HCT116 (cell line): ENCODE measurements at regions not wholly inside any gene's neighbourhood (a gene's known extent, or its start where the extent isn't known, plus 50 kb on each side); places are given as distances from the start of the nearest gene placed in this dataset.

Source experiments
- ATAC-seq: fragments of 200-7000 bp; cut with Tn5 transposase; 2 replicates; pipeline ENCODE4 v1.9.1; 2020; ENCODE audit warnings: mild to moderate bottlenecking, moderate library complexity
- BruUV-seq: library from RNA; stranded (reverse); fragments of 400-500 nt; replicated peaks from 2 replicates; lab custom pipeline; 2021; lab: Mats Ljungman, UMichigan
- CTCF ChIA-PET: fragments of 300-600 bp; sonication (Branson Sonifier 250); formaldehyde crosslinking; loops from one replicate; lab custom pipeline; 2021; ENCODE audit warnings: antibody characterized with exemption; lab: Charles Lee
- POLR2A ChIA-PET: fragments of 300-600, 350-600 bp; sonication (Branson Sonifier 250); formaldehyde crosslinking; loops from one replicate; lab custom pipeline; 2021; ENCODE audit warnings: antibody characterized with exemption; lab: Charles Lee
- RAD21 ChIA-PET, 2 experiments: fragments of 300-600 bp; sonication (Branson Sonifier 250); formaldehyde crosslinking; loops; one replicate each; lab custom pipeline; 2023; ENCODE audit warnings: low total read pairs in 2 of 2; ENCODE audit not compliant: uncharacterized antibody in 2 of 2, unreplicated experiment in 2 of 2, low non-redundant PET in 1 of 2; lab: Charles Lee
- DNase-seq: peaks from one replicate; pipeline ENCODE4 v3.0.0-alpha.2; 2010; ENCODE audit warnings: low read depth, low spot score
- H2AFZ ChIP-seq: fragments of 200-600 bp; shearing (Covaris generic), sonication (generic); 2 replicates; pipeline ENCODE4 v1.6.1; 2017; ENCODE audit warnings: low read depth, mixed run types, mixed read lengths, antibody characterized with exemption, low read length; ENCODE audit not compliant: poor library complexity, severe bottlenecking
- H3K27ac ChIP-seq: 2 replicates; pipeline ENCODE4 v1.5.1; 2012; ENCODE audit warnings: low read depth, low read length
- H3K27me3 ChIP-seq: fragments of 200-600 bp; sonication (generic); 2 replicates; pipeline ENCODE4 v1.6.1; 2016; ENCODE audit warnings: mixed run types, low read length, mixed read lengths; ENCODE audit not compliant: insufficient read depth
- H3K36me3 ChIP-seq, 2 experiments: fragments of 200-500 bp in 1 of 2; fragments of 200-600 bp in 1 of 2; sonication (Bioruptor generic) in 1 of 2; sonication (generic) in 1 of 2; 2 replicates each; pipeline versions ENCODE4 v1.5.1 to v1.6.1; 2014 to 2016; ENCODE audit warnings: low read length in 2 of 2, inconsistent platforms in 1 of 2, mixed read lengths in 1 of 2, mixed run types in 1 of 2; ENCODE audit not compliant: insufficient read depth in 2 of 2, control insufficient read depth in 1 of 2
- H3K4me1 ChIP-seq, 2 experiments: fragments of 200-600 bp in 1 of 2; sonication (generic) in 1 of 2; 2 replicates each; pipeline versions ENCODE4 v1.5.1 to v1.6.1; 2012 to 2017; ENCODE audit warnings: low read length in 2 of 2, inconsistent platforms in 1 of 2, mild to moderate bottlenecking in 1 of 2, mixed read lengths in 1 of 2, mixed run types in 1 of 2, moderate library complexity in 1 of 2; ENCODE audit not compliant: insufficient read depth in 2 of 2, control insufficient read depth in 1 of 2
- H3K4me2 ChIP-seq: fragments of 200-600 bp; sonication (generic); 2 replicates; pipeline ENCODE4 v1.6.1; 2017; ENCODE audit warnings: mixed run types, low read length, mixed read lengths
- H3K4me3 ChIP-seq, 2 experiments: fragments of 200-600 bp in 1 of 2; sonication (generic) in 1 of 2; replicated peaks in 1 of 2; 2 replicates each; pipeline ENCODE4 v1.5.1; 2011 to 2016; ENCODE audit warnings: low read length in 2 of 2, control low read depth in 1 of 2, low read depth in 1 of 2, mild to moderate bottlenecking in 1 of 2, mixed read lengths in 1 of 2, mixed run types in 1 of 2
- H3K79me2 ChIP-seq: fragments of 200-600 bp; sonication (generic); 2 replicates; pipeline ENCODE4 v1.6.1; 2017; ENCODE audit warnings: mild to moderate bottlenecking, mixed run types, low read length, moderate library complexity, mixed read lengths; ENCODE audit not compliant: insufficient read depth
- H3K9ac ChIP-seq: fragments of 200-600 bp; sonication (generic); 2 replicates; pipeline ENCODE4 v1.6.1; 2016; ENCODE audit warnings: low read length, mixed read lengths
- H3K9me2 ChIP-seq: fragments of 200-600 bp; sonication (generic), shearing (Covaris generic); 2 replicates; pipeline ENCODE4 v1.6.1; 2017; ENCODE audit warnings: mixed run types, mild to moderate bottlenecking, moderate library complexity; ENCODE audit not compliant: insufficient read depth
- H3K9me3 ChIP-seq, 2 experiments: fragments of 200-500 bp in 1 of 2; fragments of 200-600 bp in 1 of 2; sonication (Bioruptor generic) in 1 of 2; sonication (generic) in 1 of 2; 2 replicates each; pipeline ENCODE4 v1.6.1; 2014 to 2017; ENCODE audit warnings: low read length in 2 of 2, mixed read lengths in 2 of 2, inconsistent platforms in 1 of 2, low read depth in 1 of 2, mild to moderate bottlenecking in 1 of 2, mixed run types in 1 of 2, moderate library complexity in 1 of 2; ENCODE audit not compliant: control insufficient read depth in 1 of 2, insufficient read depth in 1 of 2
- H4K20me1 ChIP-seq: fragments of 200-600 bp; sonication (generic), shearing (Covaris generic); 2 replicates; pipeline ENCODE4 v1.6.1; 2017; ENCODE audit warnings: mixed run types, mild to moderate bottlenecking, moderate library complexity; ENCODE audit not compliant: insufficient read depth
- CTCF ChIP-seq, 3 experiments: fragments of 200-600 bp in 1 of 3; sonication (generic) in 1 of 3; IDR thresholded peaks in 2 of 3; conservative IDR thresholded peaks in 1 of 3; 2 replicates each; pipeline ENCODE4 v1.5.1; 2012 to 2017; ENCODE audit warnings: low read depth in 2 of 3, low read length in 2 of 3, antibody characterized with exemption in 1 of 3, borderline replicate concordance in 1 of 3, control low read depth in 1 of 3, mild to moderate bottlenecking in 1 of 3, mixed read lengths in 1 of 3, mixed run types in 1 of 3, moderate library complexity in 1 of 3; ENCODE audit not compliant: insufficient read depth in 1 of 3
- POLR2A ChIP-seq: IDR thresholded peaks from 2 replicates; pipeline ENCODE4 v1.7.0; 2011; ENCODE audit warnings: borderline replicate concordance; ENCODE audit not compliant: insufficient read depth, insufficient read length; ENCODE audit errors: extremely low read depth
- ZFX ChIP-seq: fragments of 450-650 bp; IDR thresholded peaks from 2 replicates; pipeline ENCODE4 v1.6.1; 2017
- intact Hi-C: fragments of 100-400 bp; cut with micrococcal nuclease; formaldehyde crosslinking; loops from 2 replicates; pipeline ENCODE4 v1.10.0; 2022

- TF ChIP-seq CTCF (IDR thresholded peaks at IDR 0.05 in 2 of 3, conservative IDR thresholded peaks at IDR 0.05 in 1 of 3; ENCODE audit: borderline replicate concordance in 1 of 3, insufficient read depth in 1 of 3, low read depth in 2 of 3, low read length in 2 of 3), result no peak
Measured at GRCh38 chr5:164038128-164038783, 532.8 kb downstream of the MAT2B start (continued).

- ChIA-PET POLR2A (no interaction called here), CTCF (no interaction called here), RAD21 (no interaction called here)
- intact Hi-C loops, result no loop called here
- Histone ChIP-seq H3K79me2 (no peaks in the 10 kb centered on the region), H3K4me3 (no peak overlapping the region), H3K27ac (no peak overlapping the region), H3K9ac (no peak overlapping the region), H3K4me1 (no peaks in the 10 kb centered on the region), H3K9me2 (no peaks in the 10 kb centered on the region), H4K20me1 (no peaks in the 10 kb centered on the region; the same call in 1 of the 2 replicates), H3K9me3 (peaks cover 3 to 20% of the 10 kb centered on the region in 2 experiments; a peak in 3 of 4 replicates), H3K36me3 (no peaks in the 10 kb centered on the region), H3K4me2 (no peak overlapping the region), H3K27me3 (no peaks in the 10 kb centered on the region), H2AFZ (no peak overlapping the region)
- ATAC-seq (no peak), DNase-seq (no peak)
- TF ChIP-seq CTCF (IDR thresholded peaks at IDR 0.05 in 2 of 3, conservative IDR thresholded peaks at IDR 0.05 in 1 of 3; ENCODE audit: borderline replicate concordance in 1 of 3, insufficient read depth in 1 of 3, low read depth in 2 of 3, low read length in 2 of 3) (no peak), POLR2A (no peak), ZFX (no peak)
- BruUV-seq, result no TSS peak
Measured at GRCh38 chr5:164041105-164041504, 535.7 kb downstream of the MAT2B start.
